ENCODE measurements at regions not wholly inside any gene's neighbourhood (a gene's known extent, or its start where the extent isn't known, plus 50 kb on each side); places are given as distances from the start of the nearest gene placed in this dataset.

DNA sequence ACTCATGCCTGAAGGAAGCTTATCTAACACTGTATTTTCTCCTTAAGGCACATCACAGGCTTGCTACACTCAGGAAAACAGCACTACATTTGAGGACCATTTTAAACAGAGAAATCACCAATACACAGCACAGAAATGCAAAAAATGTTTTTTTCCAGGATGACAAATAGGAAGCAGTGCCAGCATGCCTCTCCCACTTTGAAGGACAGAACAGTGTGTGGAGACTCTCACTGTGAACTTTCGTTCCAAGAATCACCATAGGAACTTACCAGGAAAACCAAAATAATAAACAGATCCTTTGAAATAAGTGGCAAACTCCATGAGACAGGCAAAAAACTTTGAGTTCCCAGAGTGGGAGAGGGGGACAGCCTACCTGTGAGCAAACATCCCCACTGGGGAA is 217.8 kb upstream of the MAST4 start:
- TF ChIP-seq, protein P1, sequence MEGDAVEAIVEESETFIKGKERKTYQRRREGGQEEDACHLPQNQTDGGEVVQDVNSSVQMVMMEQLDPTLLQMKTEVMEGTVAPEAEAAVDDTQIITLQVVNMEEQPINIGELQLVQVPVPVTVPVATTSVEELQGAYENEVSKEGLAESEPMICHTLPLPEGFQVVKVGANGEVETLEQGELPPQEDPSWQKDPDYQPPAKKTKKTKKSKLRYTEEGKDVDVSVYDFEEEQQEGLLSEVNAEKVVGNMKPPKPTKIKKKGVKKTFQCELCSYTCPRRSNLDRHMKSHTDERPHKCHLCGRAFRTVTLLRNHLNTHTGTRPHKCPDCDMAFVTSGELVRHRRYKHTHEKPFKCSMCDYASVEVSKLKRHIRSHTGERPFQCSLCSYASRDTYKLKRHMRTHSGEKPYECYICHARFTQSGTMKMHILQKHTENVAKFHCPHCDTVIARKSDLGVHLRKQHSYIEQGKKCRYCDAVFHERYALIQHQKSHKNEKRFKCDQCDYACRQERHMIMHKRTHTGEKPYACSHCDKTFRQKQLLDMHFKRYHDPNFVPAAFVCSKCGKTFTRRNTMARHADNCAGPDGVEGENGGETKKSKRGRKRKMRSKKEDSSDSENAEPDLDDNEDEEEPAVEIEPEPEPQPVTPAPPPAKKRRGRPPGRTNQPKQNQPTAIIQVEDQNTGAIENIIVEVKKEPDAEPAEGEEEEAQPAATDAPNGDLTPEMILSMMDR (conservative IDR thresholded peaks at IDR 0.05; ENCODE audit: low read length) = no peak
- TF ChIP-seq EZH2phosphoT487 (IDR thresholded peaks at IDR 0.05; ENCODE audit: borderline replicate concordance, low read depth, low read length) = no peak
